ENCODE measurements at regions not wholly inside any gene's neighbourhood (a gene's known extent, or its start where the extent isn't known, plus 50 kb on each side); places are given as distances from the start of the nearest gene placed in this dataset.

GRCh38 chr12:17348311-17348710 is 741.7 kb downstream of the RERGL start:
- ChIA-PET POLR2A (no interaction called here), CTCF (ENCODE audit: low intra/inter-chr PET ratio) (no interaction called here)
- Histone ChIP-seq H3K27me3 (ENCODE audit: control insufficient read depth in 2 of 2, insufficient read depth in 2 of 2, low read length in 2 of 2) (no peaks in the 10 kb centered on the region), H3K36me3 (ENCODE audit: control insufficient read depth, insufficient read depth, low read length) (no peaks in the 10 kb centered on the region), H3K9me1 (ENCODE audit: control insufficient read depth, insufficient read depth, low read length) (no peaks in the 10 kb centered on the region), H2AFZ (ENCODE audit: low read depth, low read length) (no peak overlapping the region), H3K27ac (ENCODE audit: extremely low read depth, low read depth, low read length) (no peak overlapping the region), H3K4me3 (no peak overlapping the region), H3K9me3 (replicated peaks; ENCODE audit: control insufficient read depth, insufficient read depth, low read depth, low read length) (no peaks in the 10 kb centered on the region), H4K20me1 (replicated peaks; ENCODE audit: control insufficient read depth, insufficient read depth, low read length) (no peaks in the 10 kb centered on the region), H3K4me1 (replicated peaks in 1 of 2; ENCODE audit: control insufficient read depth in 2 of 2, insufficient read depth in 2 of 2, low read length in 2 of 2) (no peaks in the 10 kb centered on the region), H3K4me2 (ENCODE audit: insufficient read depth, low read length) (no peak overlapping the region), H3K79me2 (ENCODE audit: control insufficient read depth, insufficient read depth, low read length) (no peaks in the 10 kb centered on the region), H3K9ac (ENCODE audit: insufficient read depth in 1 of 2, low read depth in 2 of 2, low read length in 2 of 2) (no peak overlapping the region)
- no TSS peak for BruUV-seq (replicated peaks)
- TF ChIP-seq HIVEP1 (CRISPR knock-in tag; IDR thresholded peaks at IDR 0.05) (no peak), ZNF174 (CRISPR knock-in tag; IDR thresholded peaks at IDR 0.05) (no peak), NR0B1 (IDR thresholded peaks at IDR 0.05; ENCODE audit: partially characterized antibody) (no peak), HMGN3 (IDR thresholded peaks at IDR 0.05; ENCODE audit: borderline replicate concordance, extremely low read depth, insufficient read length, low read depth, low read length) (no peak), NFRKB (IDR thresholded peaks at IDR 0.05; ENCODE audit: low read depth) (no peak), ZNF277 (CRISPR knock-in tag; IDR thresholded peaks at IDR 0.05; ENCODE audit: borderline replicate concordance) (no peak), MLX (CRISPR knock-in tag; conservative IDR thresholded peaks at IDR 0.05) (no peak), CBFB (CRISPR knock-in tag; IDR thresholded peaks at IDR 0.05) (no peak), NRF1 (conservative IDR thresholded peaks at IDR 0.05 in 1 of 2, IDR thresholded peaks at IDR 0.05 in 1 of 2) (no peak), FIP1L1 (IDR thresholded peaks at IDR 0.05; ENCODE audit: low read depth, low read length, poor library complexity, severe bottlenecking) (no peak), FOXA1 (IDR thresholded peaks at IDR 0.05; ENCODE audit: borderline replicate concordance) (no peak), MCM2 (IDR thresholded peaks at IDR 0.05; ENCODE audit: low read depth) (no peak)
- FAIRE-seq, result no peak
- no peak for ATAC-seq
- intact Hi-C loops (cut with micrococcal nuclease), result no loop called here
- in situ Hi-C loops (cut with MboI), result no loop called here
- DNase-seq (ENCODE audit: extremely low read depth in 1 of 4, low spot score in 3 of 4), result no peak

Data from K562 (cell line).